GM12878 (cell line): ENCODE measurements at regions not wholly inside any gene's neighbourhood (a gene's known extent, or its start where the extent isn't known, plus 50 kb on each side); places are given as distances from the start of the nearest gene placed in this dataset.

Source experiments
- ATAC-seq: fragments of 200-7000 bp; cut with Tn5 transposase; 3 replicates; pipeline ENCODE4 v1.9.1; 2020; ENCODE audit warnings: mild to moderate bottlenecking, moderate library complexity
- BruUV-seq: library from RNA; stranded (reverse); fragments of 400-500 nt; replicated peaks from 2 replicates; lab custom pipeline; 2021; lab: Mats Ljungman, UMichigan
- CTCF ChIA-PET: fragments of 300-600 bp; sonication (Branson Sonifier 250); formaldehyde crosslinking; extraction: SDS; loops from one replicate; lab custom pipeline; 2021; ENCODE audit warnings: inconsistent platforms; lab: Yijun Ruan, JAX
- POLR2A ChIA-PET: fragments of 350-600 bp; formaldehyde crosslinking; extraction: SDS; loops from one replicate; lab custom pipeline; 2021; ENCODE audit warnings: inconsistent platforms; lab: Charles Lee
- RAD21 ChIA-PET: fragments of 300-600 bp; sonication (Branson Sonifier 250); formaldehyde crosslinking; loops from one replicate; lab custom pipeline; 2023; ENCODE audit warnings: antibody characterized with exemption; ENCODE audit not compliant: unreplicated experiment; lab: Charles Lee
- SMC1A ChIA-PET: fragments of 300-600 bp; sonication (Branson Sonifier 250); formaldehyde crosslinking; loops from one replicate; lab custom pipeline; 2023; ENCODE audit not compliant: unreplicated experiment, uncharacterized antibody; lab: Charles Lee
- DNase-seq: peaks from one replicate; pipeline ENCODE4 v3.0.0-alpha.2; 2011; ENCODE audit warnings: low read depth, low spot score
- FAIRE-seq: peaks from 3 replicates; lab custom pipeline; 2011; peaks lifted over from hg19 to GRCh38; lab: Jason Lieb, UNC
- H2AFZ ChIP-seq: 2 replicates; pipeline ENCODE4 v1.6.0; 2011; ENCODE audit warnings: low read depth, low read length, control low read depth; ENCODE audit not compliant: control insufficient read depth
- H3K27ac ChIP-seq: 2 replicates; pipeline ENCODE4 v1.5.1; 2011; ENCODE audit warnings: control low read depth; ENCODE audit not compliant: control insufficient read depth, insufficient read depth
- H3K27me3 ChIP-seq, 2 experiments: replicated peaks in 1 of 2; 2 replicates each; pipeline versions ENCODE4 v1.6.0 to v1.6.1; 2011; ENCODE audit warnings: low read length in 1 of 2; ENCODE audit not compliant: control insufficient read depth in 2 of 2, insufficient read depth in 2 of 2
- H3K36me3 ChIP-seq, 2 experiments: 2 replicates each; pipeline ENCODE4 v1.5.1; 2011; ENCODE audit warnings: low read length in 1 of 2; ENCODE audit not compliant: control insufficient read depth in 2 of 2, insufficient read depth in 2 of 2
- H3K4me1 ChIP-seq: 2 replicates; pipeline ENCODE4 v1.6.1; 2011; ENCODE audit warnings: mild to moderate bottlenecking, low read length, moderate library complexity, mixed read lengths; ENCODE audit not compliant: control insufficient read depth, insufficient read depth
- H3K4me2 ChIP-seq: 2 replicates; pipeline ENCODE4 v1.6.0; 2011; ENCODE audit warnings: control low read depth; ENCODE audit not compliant: control insufficient read depth, insufficient read depth
- H3K4me3 ChIP-seq: fragments of 200-600 bp; sonication (generic); 2 replicates; pipeline ENCODE4 v1.5.1; 2016
- H3K79me2 ChIP-seq: 2 replicates; pipeline ENCODE4 v1.6.0; 2011; ENCODE audit warnings: low read length; ENCODE audit not compliant: control insufficient read depth, insufficient read depth
- H3K9ac ChIP-seq: 2 replicates; pipeline ENCODE4 v1.8.0; 2011; ENCODE audit warnings: low read length, control low read depth, mixed read lengths; ENCODE audit not compliant: control insufficient read depth, insufficient read depth
- H3K9me3 ChIP-seq: replicated peaks from 3 replicates; pipeline ENCODE4 v1.5.1; 2011; ENCODE audit warnings: mild to moderate bottlenecking, low read length; ENCODE audit not compliant: control insufficient read depth, insufficient read depth
- H4K20me1 ChIP-seq: 2 replicates; pipeline ENCODE4 v1.6.0; 2011; ENCODE audit not compliant: control insufficient read depth, insufficient read depth
- ATF7 ChIP-seq: fragments of 450-650 bp; IDR thresholded peaks from 2 replicates; pipeline ENCODE4 v1.6.1; 2016; ENCODE audit warnings: low read depth, mild to moderate bottlenecking
- BHLHE40 ChIP-seq, 2 experiments: fragments of 450-650 bp in 1 of 2; IDR thresholded peaks; 2 replicates each; pipeline ENCODE4 v1.6.1; 2011 to 2017; ENCODE audit warnings: low read depth in 2 of 2, borderline replicate concordance in 1 of 2, improper control_type of control experiment in 1 of 2, low read length in 1 of 2, mild to moderate bottlenecking in 1 of 2
- CBX3 ChIP-seq: fragments of 200-600 bp; sonication (generic); IDR thresholded peaks from 2 replicates; pipeline ENCODE4 v1.6.1; 2016; ENCODE audit warnings: low read depth, borderline replicate concordance
- CHD1 ChIP-seq: IDR thresholded peaks from 2 replicates; pipeline ENCODE4 v1.6.1; 2012; ENCODE audit warnings: low read depth, low read length, improper control_type of control experiment
- EP300 ChIP-seq, 2 experiments: fragments of 150-350 bp in 1 of 2; IDR thresholded peaks; 2 replicates each; pipeline ENCODE4 v1.6.1; 2011 to 2012; ENCODE audit warnings: low read depth in 2 of 2, low read length in 2 of 2, borderline replicate concordance in 1 of 2, improper control_type of control experiment in 1 of 2, inconsistent platforms in 1 of 2; ENCODE audit not compliant: control insufficient read depth in 1 of 2
- IRF3 ChIP-seq: fragments of 450-650 bp; IDR thresholded peaks from 2 replicates; pipeline ENCODE4 v1.6.1; 2014; ENCODE audit warnings: mild to moderate bottlenecking
- RB1 ChIP-seq: fragments of 450-650 bp; formaldehyde crosslinking; IDR thresholded peaks from 2 replicates; pipeline ENCODE4 v1.6.1; 2017; ENCODE audit warnings: mild to moderate bottlenecking, borderline replicate concordance
- RBBP5 ChIP-seq: fragments of 200-600 bp; sonication (generic); conservative IDR thresholded peaks from 2 replicates; pipeline ENCODE4 v1.6.1; 2016
- RCOR1 ChIP-seq: conservative IDR thresholded peaks from 2 replicates; pipeline ENCODE4 v1.6.1; 2012; ENCODE audit warnings: low read depth, low read length, improper control_type of control experiment
- RFX5 ChIP-seq: IDR thresholded peaks from 2 replicates; pipeline ENCODE4 v1.6.1; 2011; ENCODE audit warnings: low read depth, low read length, improper control_type of control experiment
- RUNX3 ChIP-seq: IDR thresholded peaks from 2 replicates; pipeline ENCODE4 v1.6.1; 2012; ENCODE audit warnings: low read length, inconsistent platforms
- SMAD1 ChIP-seq: fragments of 450-650 bp; IDR thresholded peaks from 2 replicates; pipeline ENCODE4 v1.6.1; 2018; ENCODE audit warnings: mild to moderate bottlenecking, low read depth; ENCODE audit not compliant: partially characterized antibody
- SPI1 ChIP-seq: IDR thresholded peaks from 2 replicates; pipeline ENCODE4 v1.6.1; 2011; ENCODE audit warnings: low read depth, mild to moderate bottlenecking, low read length, moderate library complexity, borderline replicate concordance; ENCODE audit not compliant: insufficient read depth
- SRF ChIP-seq, 2 experiments: IDR thresholded peaks; 2 replicates each; pipeline ENCODE4 v1.6.1; 2011; ENCODE audit warnings: low read depth in 2 of 2, low read length in 2 of 2, mild to moderate bottlenecking in 1 of 2, moderate library complexity in 1 of 2
- TARDBP ChIP-seq: IDR thresholded peaks from 2 replicates; pipeline ENCODE4 v1.6.1; 2016; ENCODE audit warnings: borderline replicate concordance
- TCF3 ChIP-seq: IDR thresholded peaks from 2 replicates; pipeline ENCODE4 v1.6.1; 2012; ENCODE audit warnings: low read depth, mild to moderate bottlenecking, low read length, borderline replicate concordance; ENCODE audit not compliant: insufficient read depth
- ZNF274 ChIP-seq: IDR thresholded peaks from one replicate; pipeline ENCODE4 v1.8.0; 2011; ENCODE audit not compliant: insufficient read length, insufficient read depth
- WGBS: methylation state at CpG from one replicate; pipeline ENCODE4 v1.1.6; 2016; ENCODE audit warnings: low lambda C conversion rate; ENCODE audit not compliant: insufficient replicate concordance, insufficient coverage; ENCODE audit errors: missing lambda C conversion rate; 5-methylcytosine and 5-hydroxymethylcytosine counted together
- in situ Hi-C: fragments of 300-500 bp; cut with MboI; formaldehyde crosslinking; loops from 9 replicates; pipeline ENCODE4 v1.14.3; 2018; ENCODE audit warnings: mixed read lengths
- intact Hi-C: fragments of 100-400 bp; cut with micrococcal nuclease; formaldehyde crosslinking; loops from one replicate; pipeline ENCODE4 v1.14.2; 2022; ENCODE audit not compliant: unreplicated experiment
- TF ChIP-seq, protein P1 (sequence below): IDR thresholded peaks from 2 replicates; pipeline ENCODE4 v1.6.1; 2011; ENCODE audit warnings: low read depth, mild to moderate bottlenecking, low read length, moderate library complexity, borderline replicate concordance; ENCODE audit errors: extremely low read depth

DNA sequence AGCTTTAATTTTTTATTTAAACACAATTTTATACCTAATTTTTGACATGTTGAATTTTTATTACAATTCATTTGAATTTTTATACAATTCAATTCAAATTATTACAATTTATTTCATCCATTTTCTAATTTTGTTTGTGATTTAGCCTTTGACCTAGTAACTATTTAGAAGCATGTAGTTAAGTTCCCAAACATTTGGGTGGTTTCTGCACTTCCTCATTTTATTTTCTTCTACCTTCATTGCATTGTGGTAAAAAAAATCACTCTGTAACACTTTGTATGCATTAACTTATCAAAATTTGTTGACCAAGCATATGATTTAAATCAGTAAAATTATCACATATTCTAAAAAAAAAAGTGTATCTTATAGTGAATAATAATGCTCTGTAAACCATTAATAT is 928.9 kb downstream of the ARAP2 start:
- in situ Hi-C loops (no loop called here), intact Hi-C loops (no loop called here)
- Histone ChIP-seq H3K79me2 (no peaks in the 10 kb centered on the region), H3K4me1 (no peaks in the 10 kb centered on the region), H4K20me1 (no peaks in the 10 kb centered on the region), H3K9me3 (no peaks in the 10 kb centered on the region), H3K9ac (no peak overlapping the region), H3K4me3 (no peak overlapping the region), H3K36me3 (no peaks in the 10 kb centered on the region), H3K4me2 (no peak overlapping the region), H2AFZ (no peak overlapping the region), H3K27ac (no peak overlapping the region), H3K27me3 (no peaks in the 10 kb centered on the region)
- ChIA-PET POLR2A (no interaction called here), RAD21 (no interaction called here), CTCF (no interaction called here), SMC1A (interaction anchor here (1.1 kb wide), 1 partner anchor 11 kb away, joined by 4 read pairs; no protein-coding TSS in a partner anchor)
- DNase-seq: no peak
- ATAC-seq: no peak
- no peak for FAIRE-seq
- TF ChIP-seq RBBP5: no peak
- TF ChIP-seq SPI1: peak; percentile 63; the same call in 1 of the 2 replicates
- no TSS peak for BruUV-seq

DNA sequence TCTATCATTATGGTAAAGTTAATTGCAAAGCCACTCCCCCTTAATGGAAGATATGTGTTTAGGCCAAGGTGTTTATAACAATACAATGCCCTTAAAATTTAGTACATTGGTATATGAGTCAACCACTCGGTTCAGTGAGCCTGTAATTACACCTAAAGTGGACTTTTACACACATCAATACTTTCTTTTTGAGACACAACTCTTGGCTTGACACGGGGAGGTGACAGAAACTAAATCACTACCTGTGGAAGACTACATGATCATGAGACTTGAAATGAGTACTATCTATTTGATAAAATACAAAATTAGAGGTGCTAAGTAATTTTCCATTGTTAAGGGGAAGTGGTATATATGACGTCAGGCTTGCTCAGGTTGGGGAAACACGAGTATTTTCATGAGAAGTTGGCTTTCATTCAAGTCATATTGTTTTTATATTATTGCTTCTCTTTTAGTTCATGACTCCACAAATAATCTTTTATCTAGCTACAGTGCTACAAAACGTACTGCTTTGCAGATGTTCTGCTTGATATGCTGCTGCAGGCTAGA is 918.3 kb downstream of the ARAP2 start:
- H3K27me3 ChIP-seq: no peaks in the 10 kb centered on the region
- ChIA-PET CTCF (no interaction called here), POLR2A (no interaction called here), SMC1A (interaction anchor here (0.5 to 1.2 kb wide), 2 partner anchors 11 to 89 kb away, joined by 3 to 4 read pairs; no protein-coding TSS in a partner anchor), RAD21 (no interaction called here)
- no peak overlapping the region for H3K27ac ChIP-seq
- no peaks in the 10 kb centered on the region for H4K20me1 ChIP-seq
- H3K4me3 ChIP-seq: no peak overlapping the region
- H3K9me3 ChIP-seq: no peaks in the 10 kb centered on the region
- BruUV-seq: no TSS peak
- no peak overlapping the region for H3K4me2 ChIP-seq
- H3K4me1 ChIP-seq: no peaks in the 10 kb centered on the region
- no peaks in the 10 kb centered on the region for H3K36me3 ChIP-seq
- intact Hi-C loops: no loop called here
- in situ Hi-C loops: no loop called here
- FAIRE-seq: no peak
- H3K79me2 ChIP-seq: no peaks in the 10 kb centered on the region
- no peak overlapping the region for H3K9ac ChIP-seq
- no peak for DNase-seq
- no peak overlapping the region for H2AFZ ChIP-seq
- peak; percentile 83 for ATAC-seq
- WGBS: 0% methylated on average over 5 of the region's 5 CpGs
- TF ChIP-seq SMAD1: no peak
- TF ChIP-seq, protein P1, sequence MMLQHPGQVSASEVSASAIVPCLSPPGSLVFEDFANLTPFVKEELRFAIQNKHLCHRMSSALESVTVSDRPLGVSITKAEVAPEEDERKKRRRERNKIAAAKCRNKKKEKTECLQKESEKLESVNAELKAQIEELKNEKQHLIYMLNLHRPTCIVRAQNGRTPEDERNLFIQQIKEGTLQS: no peak
- TF ChIP-seq EP300 (IDR thresholded peaks at IDR 0.05; ENCODE audit: borderline replicate concordance in 1 of 2, control insufficient read depth in 1 of 2, low read depth in 2 of 2, low read length in 2 of 2): peak in 1 of 2 experiments; percentile 57; a peak in 1 of 4 replicates
- no peak for TF ChIP-seq RFX5
- no peak for TF ChIP-seq SRF (IDR thresholded peaks at IDR 0.05; ENCODE audit: low read depth in 2 of 2, low read length in 2 of 2)
- TF ChIP-seq RCOR1: no peak
- TF ChIP-seq TARDBP: no peak
- peak in 1 of 2 experiments; percentile 18; a peak in 1 of 4 replicates for TF ChIP-seq BHLHE40 (IDR thresholded peaks at IDR 0.05; ENCODE audit: borderline replicate concordance in 1 of 2, low read depth in 2 of 2, low read length in 1 of 2)
- no peak for TF ChIP-seq TCF3
- no peak for TF ChIP-seq RUNX3
- TF ChIP-seq ATF7: peak; percentile 95
- TF ChIP-seq CHD1: no peak
- TF ChIP-seq IRF3: no peak
- TF ChIP-seq ZNF274: no peak
- TF ChIP-seq RB1: no peak
- TF ChIP-seq CBX3: no peak
